HG02840 (cell line): ENCODE measurements at regions not wholly inside any gene's neighbourhood (a gene's known extent, or its start where the extent isn't known, plus 50 kb on each side); places are given as distances from the start of the nearest gene placed in this dataset.

Source experiments
- ATAC-seq: cut with Tn5 transposase; IDR thresholded peaks from one replicate; pipeline ENCODE4 v1.9.1; 2021; ENCODE audit warnings: mild to moderate bottlenecking, moderate library complexity, moderate number of reproducible peaks; ENCODE audit not compliant: unreplicated experiment, low FRiP score

GRCh38 chr3:72144773-72145505 lies 360.0 kb upstream of the PROK2 start:
- no peak for ATAC-seq

GRCh38 chr3:72143966-72144717 lies 359.2 kb upstream of the PROK2 start:
- ATAC-seq: no peak

- no peak for ATAC-seq
These were observed 358.4 kb upstream of the PROK2 start for GRCh38 chr3:72143322-72143721.

- ATAC-seq: no peak
These were observed 357.1 kb upstream of the PROK2 start for GRCh38 chr3:72142028-72142427.

- no peak for ATAC-seq
These were observed 356.3 kb upstream of the PROK2 start for GRCh38 chr3:72141264-72141663.

- no peak for ATAC-seq
These were observed 354.4 kb upstream of the PROK2 start for GRCh38 chr3:72139316-72139715.

DNA sequence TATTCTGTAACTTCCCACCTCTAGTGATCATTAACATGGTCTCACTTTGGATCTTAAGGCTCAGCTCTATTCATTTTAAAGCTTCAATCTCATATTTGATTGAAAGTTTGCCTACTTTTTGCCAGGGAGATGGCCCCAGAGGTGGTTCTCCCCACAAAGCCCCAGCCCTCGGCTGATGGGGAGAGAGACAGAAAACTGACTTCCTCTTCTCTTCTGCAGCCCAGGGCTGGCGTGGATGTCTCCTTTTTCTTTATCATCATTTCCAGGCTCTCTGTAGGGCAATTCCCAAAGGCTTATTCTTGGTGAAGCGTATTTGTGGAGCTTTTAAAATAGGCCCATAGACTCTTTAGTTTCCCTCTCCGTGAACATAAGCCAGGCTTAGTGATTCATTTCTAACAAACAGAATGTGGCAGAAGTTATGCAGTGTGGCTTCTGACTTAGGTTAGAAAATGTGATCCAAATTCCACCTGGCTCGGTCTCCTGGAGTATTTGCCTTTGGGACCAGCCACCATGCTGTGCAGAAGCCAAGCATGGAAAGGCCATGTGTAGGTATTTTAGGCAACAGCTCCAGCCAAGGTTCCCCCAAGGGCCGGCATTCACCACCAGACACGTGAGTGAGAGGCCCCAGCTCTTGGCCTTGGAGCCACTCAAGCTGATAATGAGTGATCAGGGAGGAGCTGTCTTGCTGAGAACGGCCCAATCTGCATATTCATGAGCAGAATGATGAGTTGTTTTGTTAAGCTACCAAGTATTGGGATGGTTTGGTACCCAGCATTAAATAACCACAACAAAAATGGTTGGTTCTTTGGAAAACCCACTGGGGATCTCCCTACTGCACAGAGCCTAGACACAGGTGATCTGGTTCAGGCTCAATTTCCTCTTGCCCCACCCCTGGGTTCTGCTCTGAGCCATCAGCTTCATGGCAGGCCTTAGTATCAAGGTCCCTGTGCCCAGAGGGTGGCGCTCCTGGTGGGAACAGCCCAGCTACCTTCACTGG lies 353.2 kb upstream of the PROK2 start:
- no peak for ATAC-seq

GRCh38 chr3:72135636-72136035 lies 350.7 kb upstream of the PROK2 start:
- no peak for ATAC-seq

DNA sequence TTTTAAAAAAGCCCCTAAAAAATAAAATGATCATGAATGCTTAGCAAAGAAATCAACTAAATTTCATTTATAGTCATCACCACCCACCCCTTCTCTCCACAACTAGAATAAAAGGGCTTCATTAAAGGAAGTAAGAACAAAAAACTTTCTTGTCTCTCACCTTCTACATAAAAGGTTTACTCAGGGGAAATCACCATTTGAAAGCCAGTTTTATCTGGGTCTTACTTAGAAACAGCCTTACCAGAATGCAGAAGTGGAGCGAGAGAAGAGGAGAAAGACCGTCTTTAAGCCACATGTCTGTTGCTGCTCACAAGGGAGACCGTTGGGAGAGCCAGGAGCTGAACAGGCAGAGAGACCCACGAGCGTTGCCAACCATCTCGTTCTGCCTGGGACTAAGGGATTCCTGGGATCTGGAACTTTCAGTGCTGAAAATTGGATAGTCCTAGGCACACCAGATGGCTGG lies 350.1 kb upstream of the PROK2 start:
- no peak for ATAC-seq

DNA sequence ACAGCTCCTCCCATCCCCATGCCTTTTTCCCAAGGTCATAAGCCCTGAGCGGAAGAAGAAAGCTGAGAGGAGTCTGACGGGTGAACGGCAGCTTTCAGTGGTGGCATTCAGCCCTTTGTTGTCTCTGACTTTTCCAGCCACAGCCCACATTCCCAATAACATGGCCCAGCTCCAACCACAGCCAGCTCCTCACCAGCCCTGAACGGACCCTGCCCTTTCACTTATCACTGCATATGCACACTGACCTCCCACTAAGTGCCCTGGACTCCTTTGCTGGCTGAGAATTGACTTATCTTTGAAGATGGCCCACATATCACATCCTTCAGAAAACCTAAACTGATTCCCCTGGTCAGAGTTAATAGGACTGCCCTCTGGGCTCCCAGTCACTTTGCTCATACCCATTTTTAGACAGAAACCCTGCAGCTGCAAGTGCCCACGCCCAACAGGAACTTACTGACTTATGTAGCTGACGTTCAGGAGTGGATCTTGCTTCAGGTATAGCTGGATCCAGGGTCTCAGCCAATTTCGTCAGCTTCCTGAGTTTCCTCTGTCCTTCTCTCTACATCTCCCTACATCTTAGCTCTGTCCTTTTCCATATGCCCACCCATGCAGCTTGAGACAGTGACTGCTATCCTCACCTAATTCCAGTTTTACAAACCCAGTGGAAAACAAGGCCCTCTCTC lies 348.5 kb upstream of the PROK2 start:
- ATAC-seq: no peak

- ATAC-seq: no peak
These were observed 347.0 kb upstream of the PROK2 start for GRCh38 chr3:72131899-72132298.

GRCh38 chr3:72130565-72130964 lies 345.6 kb upstream of the PROK2 start:
- no peak for ATAC-seq

GRCh38 chr3:72129501-72130094 lies 344.6 kb upstream of the PROK2 start:
- no peak for ATAC-seq

GRCh38 chr3:72128921-72129320 lies 344.0 kb upstream of the PROK2 start:
- ATAC-seq: no peak

DNA sequence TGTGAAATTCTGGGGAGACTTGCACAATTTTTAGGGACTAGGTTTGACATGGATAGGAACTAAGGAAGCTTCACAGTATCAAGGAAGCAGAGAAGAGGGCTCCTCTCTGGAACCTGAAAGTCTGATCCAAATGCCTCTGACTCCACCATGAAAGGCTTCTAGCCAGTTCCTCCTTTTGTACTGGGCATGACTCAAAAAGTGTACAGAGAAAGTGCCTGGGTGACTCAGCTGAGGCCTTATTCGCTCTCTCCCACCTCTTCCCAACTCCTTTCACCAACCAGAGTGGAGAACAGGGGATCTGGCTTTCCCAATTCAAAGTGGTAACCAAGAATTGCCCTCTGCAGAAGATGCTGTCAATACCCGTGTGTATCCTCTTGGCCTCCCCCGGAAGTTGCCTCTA lies 342.9 kb upstream of the PROK2 start:
- no peak for ATAC-seq

- ATAC-seq: no peak
These were observed 342.3 kb upstream of the PROK2 start for GRCh38 chr3:72127224-72127612.

DNA sequence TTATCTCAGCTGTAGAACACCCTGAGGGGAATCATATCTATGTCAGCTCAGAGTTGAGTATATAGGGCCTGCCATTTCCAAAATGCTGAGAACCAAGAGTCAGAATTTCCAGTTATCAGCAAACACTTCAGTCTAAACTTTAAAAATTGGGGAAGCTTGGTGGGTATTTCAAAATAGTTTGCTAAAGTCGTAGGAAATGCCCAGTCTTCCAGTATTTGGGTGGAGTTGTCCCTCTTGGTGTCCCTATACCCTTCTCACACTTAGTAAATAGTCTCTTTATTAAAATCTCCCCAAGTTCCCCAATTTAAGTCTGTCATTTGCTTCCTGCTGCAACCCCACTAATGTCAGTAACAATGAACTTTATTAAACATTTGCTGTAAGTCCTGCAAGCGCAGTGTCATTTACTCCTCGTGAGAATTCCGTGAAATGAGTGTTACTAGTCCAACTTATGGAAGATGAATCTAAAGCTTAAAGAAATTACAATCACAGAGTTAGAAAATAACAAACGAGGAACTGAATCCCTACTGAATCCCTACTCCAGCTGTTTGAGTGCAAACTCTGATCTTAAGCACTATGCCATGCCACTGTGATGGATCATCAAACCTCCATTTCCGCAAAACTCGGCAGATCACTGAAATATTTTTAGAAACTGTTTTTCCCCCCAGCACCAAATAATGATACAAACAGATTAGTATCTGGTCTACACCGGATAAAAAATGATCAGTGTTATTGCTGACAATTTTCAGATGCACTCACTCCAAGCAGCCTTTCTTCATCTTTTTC lies 341.7 kb upstream of the PROK2 start:
- no peak for ATAC-seq

DNA sequence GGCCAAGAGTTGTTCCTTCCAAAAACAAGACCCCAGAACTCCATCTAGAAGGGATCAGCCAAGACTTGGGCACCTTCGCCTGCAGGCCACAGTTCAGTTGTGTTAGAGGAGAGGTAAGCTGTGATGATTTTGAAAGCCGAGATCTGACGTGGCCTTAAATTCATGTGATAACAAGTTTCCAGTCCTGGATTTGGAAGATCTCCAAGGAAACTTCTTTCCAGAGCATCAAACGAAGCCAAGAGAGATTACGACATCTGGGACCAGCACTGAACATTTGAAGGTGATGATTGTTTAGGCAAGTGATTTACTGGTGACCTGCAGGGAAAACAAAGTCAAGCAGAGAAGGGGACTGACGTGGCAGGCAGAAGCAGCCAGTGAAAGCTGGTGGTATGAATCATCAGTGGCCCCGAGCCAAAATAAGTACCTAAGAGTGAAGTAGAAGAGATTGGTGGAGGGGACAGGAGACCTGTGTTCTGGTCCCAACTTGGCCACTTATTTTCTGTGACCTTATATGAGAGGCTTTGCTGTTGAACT lies 339.0 kb upstream of the PROK2 start:
- ATAC-seq: no peak
